Right lobe of liver (tissue), 4 donors: ENCODE measurements at regions not wholly inside any gene's neighbourhood (a gene's known extent, or its start where the extent isn't known, plus 50 kb on each side); places are given as distances from the start of the nearest gene placed in this dataset.

Experiments used
- CTCF ChIP-seq, 4 donors: fragments of 200-600 bp in 3 of 4; fragments of 450-650 bp in 1 of 4; IDR thresholded peaks; one replicate each; pipeline versions ENCODE4 v1.5.1 to v1.8.0; 2016 to 2022; ENCODE audit warnings: antibody characterized with exemption in 4 of 4, mild to moderate bottlenecking in 2 of 4
- POLR2A ChIP-seq: fragments of 450-650 bp; IDR thresholded peaks from one replicate; pipeline ENCODE4 v1.6.1; 2017; ENCODE audit warnings: antibody characterized with exemption, mild to moderate bottlenecking
- donor health status: DM: no; HTN: no; CAD: no.
- donor health status: DM: no; HTN: no; CAD: no.
- donor health status: DM: no; HTN: yes; CAD: no.

- TF ChIP-seq POLR2A (no peak), CTCF (IDR thresholded peaks at IDR 0.05) (no peak)
Observed at GRCh38 chr1:112316254-112316913, 79.6 kb upstream of the CTTNBP2NL start.
